Uterus (tissue), 3 donors: ENCODE measurements at regions not wholly inside any gene's neighbourhood (a gene's known extent, or its start where the extent isn't known, plus 50 kb on each side); places are given as distances from the start of the nearest gene placed in this dataset.

ENCODE experiments used
- DNase-seq, 2 donors: peaks; one replicate each; pipeline ENCODE4 v3.0.0-alpha.2; 2019 to 2020
- H3K27ac ChIP-seq, 2 donors: fragments of 200-600 bp; sonication (generic); 1 replicate in 1 of 2; 2 replicates in 1 of 2; pipeline ENCODE4 v1.5.1; 2016 to 2018
- H3K27me3 ChIP-seq, 2 donors: fragments of 200-600 bp; sonication (generic); one replicate each; pipeline ENCODE4 v1.5.1; 2018 to 2019; ENCODE audit warnings: control low read depth in 1 of 2
- H3K36me3 ChIP-seq, 2 donors: fragments of 200-600 bp; sonication (generic); one replicate each; pipeline ENCODE4 v1.5.1; 2019; ENCODE audit warnings: control low read depth in 1 of 2
- H3K4me1 ChIP-seq, 2 donors: fragments of 200-600 bp; sonication (generic); one replicate each; pipeline ENCODE4 v1.5.1; 2018 to 2019; ENCODE audit warnings: control low read depth in 1 of 2
- H3K4me3 ChIP-seq, 2 donors: fragments of 200-600 bp; sonication (generic); 1 replicate in 1 of 2; 2 replicates in 1 of 2; pipeline ENCODE4 v1.5.1; 2018 to 2019; ENCODE audit warnings: mild to moderate bottlenecking in 1 of 2
- H3K9me3 ChIP-seq, 2 donors: fragments of 200-600 bp; sonication (generic); one replicate each; pipeline ENCODE4 v1.5.1; 2019; ENCODE audit warnings: control low read depth in 1 of 2
- POLR2A ChIP-seq, 2 donors: fragments of 450-650 bp; IDR thresholded peaks; one replicate each; pipeline ENCODE4 v1.6.1; 2016; ENCODE audit warnings: antibody characterized with exemption in 2 of 2, mild to moderate bottlenecking in 1 of 2, moderate library complexity in 1 of 2
- intact Hi-C: fragments of 100-400 bp; cut with DNase I; formaldehyde crosslinking; loops from one replicate; pipeline ENCODE4 v1.15.1; 2023; ENCODE audit warnings: low total_unique reads
- TF ChIP-seq, protein P1 (sequence below), 4 experiments: fragments of 200-600 bp in 2 of 4; fragments of 450-650 bp in 2 of 4; sonication (generic) in 2 of 4; IDR thresholded peaks; one replicate each; pipeline ENCODE4 v1.5.1; 2016 to 2019; ENCODE audit warnings: antibody characterized with exemption in 4 of 4, mild to moderate bottlenecking in 2 of 4, moderate library complexity in 1 of 4
- donor health status: DM: yes; HTN: yes; CAD: no.

GRCh38 chr14:61219673-61220072 lies 61.5 kb downstream of the TMEM30B start:
- Histone ChIP-seq H3K4me1 (no peaks in the 10 kb centered on the region), H3K4me3 (no peak overlapping the region), H3K9me3 (no peaks in the 10 kb centered on the region), H3K27ac (no peak overlapping the region), H3K36me3 (no peaks in the 10 kb centered on the region), H3K27me3 (no peaks in the 10 kb centered on the region)
- TF ChIP-seq, protein P1, sequence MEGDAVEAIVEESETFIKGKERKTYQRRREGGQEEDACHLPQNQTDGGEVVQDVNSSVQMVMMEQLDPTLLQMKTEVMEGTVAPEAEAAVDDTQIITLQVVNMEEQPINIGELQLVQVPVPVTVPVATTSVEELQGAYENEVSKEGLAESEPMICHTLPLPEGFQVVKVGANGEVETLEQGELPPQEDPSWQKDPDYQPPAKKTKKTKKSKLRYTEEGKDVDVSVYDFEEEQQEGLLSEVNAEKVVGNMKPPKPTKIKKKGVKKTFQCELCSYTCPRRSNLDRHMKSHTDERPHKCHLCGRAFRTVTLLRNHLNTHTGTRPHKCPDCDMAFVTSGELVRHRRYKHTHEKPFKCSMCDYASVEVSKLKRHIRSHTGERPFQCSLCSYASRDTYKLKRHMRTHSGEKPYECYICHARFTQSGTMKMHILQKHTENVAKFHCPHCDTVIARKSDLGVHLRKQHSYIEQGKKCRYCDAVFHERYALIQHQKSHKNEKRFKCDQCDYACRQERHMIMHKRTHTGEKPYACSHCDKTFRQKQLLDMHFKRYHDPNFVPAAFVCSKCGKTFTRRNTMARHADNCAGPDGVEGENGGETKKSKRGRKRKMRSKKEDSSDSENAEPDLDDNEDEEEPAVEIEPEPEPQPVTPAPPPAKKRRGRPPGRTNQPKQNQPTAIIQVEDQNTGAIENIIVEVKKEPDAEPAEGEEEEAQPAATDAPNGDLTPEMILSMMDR (IDR thresholded peaks at IDR 0.05), result no peak
- TF ChIP-seq POLR2A (IDR thresholded peaks at IDR 0.05), result no peak
- DNase-seq, result no peak
- intact Hi-C loops, result no loop called here

DNA sequence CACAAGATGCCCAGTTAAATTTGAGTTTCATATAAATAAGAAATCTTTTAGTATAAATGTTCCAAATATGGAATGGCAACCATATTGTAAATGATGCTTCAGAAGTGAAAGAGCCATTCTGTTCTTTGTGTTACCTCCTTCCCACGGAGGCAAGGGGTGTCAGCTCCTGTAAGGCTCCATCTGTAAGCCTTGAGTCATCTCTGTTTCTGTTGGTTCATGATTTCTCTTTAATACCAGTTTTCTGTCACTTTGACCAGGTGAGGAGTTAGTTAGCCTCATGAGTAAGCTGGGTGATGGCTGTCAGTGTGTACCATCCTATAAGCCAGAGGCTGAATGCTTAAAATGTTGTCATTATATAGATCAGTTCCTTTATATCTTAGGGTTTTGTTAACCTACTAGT lies 61.9 kb downstream of the TMEM30B start:
- intact Hi-C loops, result no loop called here
- Histone ChIP-seq H3K9me3 (no peaks in the 10 kb centered on the region), H3K4me3 (no peak overlapping the region), H3K27me3 (no peaks in the 10 kb centered on the region), H3K27ac (no peak overlapping the region), H3K4me1 (no peaks in the 10 kb centered on the region), H3K36me3 (no peaks in the 10 kb centered on the region)
- no peak for DNase-seq
- TF ChIP-seq, protein P1 (IDR thresholded peaks at IDR 0.05), result no peak
- TF ChIP-seq POLR2A (IDR thresholded peaks at IDR 0.05), result no peak

- DNase-seq, result no peak
- Histone ChIP-seq H3K27ac (no peak overlapping the region), H3K9me3 (no peaks in the 10 kb centered on the region), H3K27me3 (no peaks in the 10 kb centered on the region), H3K4me3 (no peak overlapping the region), H3K36me3 (no peaks in the 10 kb centered on the region), H3K4me1 (no peaks in the 10 kb centered on the region)
- TF ChIP-seq, protein P1 (IDR thresholded peaks at IDR 0.05), result no peak
- no peak for TF ChIP-seq POLR2A (IDR thresholded peaks at IDR 0.05)
- intact Hi-C loops, result no loop called here
Observed at GRCh38 chr14:61218767-61219166, 62.4 kb downstream of the TMEM30B start.

DNA sequence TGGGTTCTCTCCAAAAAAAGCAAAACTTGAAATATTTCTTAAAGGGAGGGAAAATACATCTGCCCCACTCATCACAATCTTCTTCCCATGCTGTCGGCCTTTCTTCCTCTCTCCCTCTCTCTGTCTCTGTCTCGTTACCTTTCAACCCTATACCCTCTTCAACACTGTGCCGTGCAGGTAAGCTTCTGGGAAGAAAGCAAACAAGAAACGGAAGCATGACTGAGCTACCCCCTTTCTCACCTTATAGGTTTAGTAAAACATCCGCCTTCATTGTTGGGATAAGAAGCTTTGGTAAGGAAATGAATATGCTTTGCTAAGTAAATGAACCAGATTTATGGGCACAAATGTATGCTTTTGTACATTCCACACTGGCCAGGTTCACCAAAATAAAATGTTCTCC lies 63.0 kb downstream of the TMEM30B start:
- H3K4me3 ChIP-seq, result no peak overlapping the region
- no peaks in the 10 kb centered on the region for H3K9me3 ChIP-seq
- no peaks in the 10 kb centered on the region for H3K4me1 ChIP-seq
- TF ChIP-seq, protein P1 (IDR thresholded peaks at IDR 0.05), result no peak
- no peak for TF ChIP-seq POLR2A (IDR thresholded peaks at IDR 0.05)
- no peaks in the 10 kb centered on the region for H3K36me3 ChIP-seq
- H3K27ac ChIP-seq, result no peak overlapping the region
- no peak for DNase-seq
- intact Hi-C loops, result no loop called here
- no peaks in the 10 kb centered on the region for H3K27me3 ChIP-seq

DNA sequence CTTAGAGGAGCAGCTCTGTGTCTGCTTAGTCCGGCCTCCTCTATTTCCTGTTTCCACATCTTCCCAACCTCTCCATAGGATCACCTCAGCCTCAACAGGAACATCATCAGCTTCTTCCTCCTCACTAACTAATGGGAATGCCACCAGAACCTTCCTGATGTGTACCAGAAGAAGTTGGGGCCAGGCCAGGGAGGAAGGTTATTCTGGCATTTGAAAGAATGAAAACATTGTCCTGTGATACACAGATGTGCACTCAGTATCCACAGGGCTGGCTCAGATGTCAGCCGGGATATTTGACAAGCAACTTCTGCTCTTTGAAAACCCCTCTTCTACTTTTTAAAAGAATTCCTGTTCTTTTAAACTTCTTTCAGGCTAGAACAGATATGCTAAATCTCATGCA lies 63.6 kb downstream of the TMEM30B start:
- no peak overlapping the region for H3K4me3 ChIP-seq
- H3K4me1 ChIP-seq, result no peaks in the 10 kb centered on the region
- no peak overlapping the region for H3K27ac ChIP-seq
- TF ChIP-seq POLR2A (IDR thresholded peaks at IDR 0.05), result no peak
- TF ChIP-seq, protein P1 (IDR thresholded peaks at IDR 0.05), result no peak
- H3K27me3 ChIP-seq, result no peaks in the 10 kb centered on the region
- H3K36me3 ChIP-seq, result no peaks in the 10 kb centered on the region
- intact Hi-C loops, result no loop called here
- no peak for DNase-seq
- no peaks in the 10 kb centered on the region for H3K9me3 ChIP-seq
